Naive thymus-derived CD8-positive, alpha-beta T cell (primary cell): ENCODE measurements at regions not wholly inside any gene's neighbourhood (a gene's known extent, or its start where the extent isn't known, plus 50 kb on each side); places are given as distances from the start of the nearest gene placed in this dataset.
A peak's percentile ranks its signal among the peaks of the same experiment; 100 is the strongest.

Experiments used
- ATAC-seq, 2 donors: fragments of 150-1000 bp; cut with Tn5 transposase in 1 of 2; sonication (Bioruptor Pico), chemical (Tn5 transposase) in 1 of 2; 1 replicate in 1 of 2; 2 replicates in 1 of 2; pipeline ENCODE4 v1.10.0; 2021; ENCODE audit warnings: mild to moderate bottlenecking in 2 of 2, moderate library complexity in 2 of 2
- POLR2A ChIA-PET: fragments of 350-600 bp; sonication (Branson Sonifier 250); formaldehyde crosslinking; loops from one replicate; lab custom pipeline; 2021; ENCODE audit warnings: antibody characterized with exemption; lab: Charles Lee
- DNase-seq, 10 donors: peaks; one replicate each; pipeline versions ENCODE4 v3.0.0 to v3.0.0-alpha.2; 2020 to 2022
- H3K27ac Mint-ChIP-seq, 10 donors: one replicate each; pipeline ENCODE4 v1.8.0; 2020 to 2022; ENCODE audit warnings: mild to moderate bottlenecking in 10 of 10, mixed read lengths in 10 of 10, moderate library complexity in 4 of 10, inconsistent platforms in 1 of 10
- H3K27me3 Mint-ChIP-seq, 5 donors: one replicate each; pipeline ENCODE4 v1.8.0; 2021 to 2022; ENCODE audit warnings: mixed read lengths in 5 of 5
- H3K36me3 Mint-ChIP-seq, 3 donors: one replicate each; pipeline ENCODE4 v1.8.0; 2020 to 2022; ENCODE audit warnings: mixed read lengths in 3 of 3, mild to moderate bottlenecking in 2 of 3, inconsistent platforms in 1 of 3
- H3K4me1 Mint-ChIP-seq, 4 donors: one replicate each; pipeline ENCODE4 v1.8.0; 2021 to 2022; ENCODE audit warnings: mixed read lengths in 4 of 4
- H3K4me3 Mint-ChIP-seq, 10 donors: one replicate each; pipeline ENCODE4 v1.8.0; 2020 to 2022; ENCODE audit warnings: mild to moderate bottlenecking in 10 of 10, mixed read lengths in 10 of 10, moderate library complexity in 6 of 10, inconsistent platforms in 1 of 10
- H3K9me3 Mint-ChIP-seq, 9 donors: one replicate each; pipeline ENCODE4 v1.8.0; 2020 to 2022; ENCODE audit warnings: mixed read lengths in 9 of 9, mild to moderate bottlenecking in 3 of 9, inconsistent platforms in 1 of 9, moderate library complexity in 1 of 9

- Mint-ChIP-seq H3K4me1 (no peaks in the 10 kb centered on the region), H3K4me3 (no peak overlapping the region), H3K27ac (peak overlapping the region in 1 of 10 donors; percentile 19), H3K27me3 (peaks cover 0 to 15% (median 5%) of the 10 kb centered on the region in 5 donors), H3K36me3 (no peaks in the 10 kb centered on the region), H3K9me3 (peaks cover 0 to 2% (median 0%) of the 10 kb centered on the region in 9 donors)
- no peak for ATAC-seq
- no peak for DNase-seq
- POLR2A ChIA-PET, result no interaction called here
These were observed 151.9 kb upstream of the SMC2 start for GRCh38 chr9:103942200-103942599.

- Mint-ChIP-seq H3K27me3 (peaks cover 0 to 15% (median 5%) of the 10 kb centered on the region in 5 donors), H3K4me1 (no peaks in the 10 kb centered on the region), H3K4me3 (no peak overlapping the region), H3K9me3 (peaks cover 0 to 2% (median 0%) of the 10 kb centered on the region in 9 donors), H3K36me3 (no peaks in the 10 kb centered on the region), H3K27ac (no peak overlapping the region)
- ATAC-seq, result no peak
- no peak for DNase-seq
- POLR2A ChIA-PET, result no interaction called here
These were observed 151.5 kb upstream of the SMC2 start for GRCh38 chr9:103942651-103943050.

- no peaks in the 10 kb centered on the region for H3K36me3 Mint-ChIP-seq
- H3K27ac Mint-ChIP-seq, result no peak overlapping the region
- ATAC-seq (no peak), DNase-seq (no peak)
- POLR2A ChIA-PET, result no interaction called here
- H3K4me3 Mint-ChIP-seq, result no peak overlapping the region
- H3K4me1 Mint-ChIP-seq, result no peaks in the 10 kb centered on the region
- peaks cover 0 to 20% (median 3%) of the 10 kb centered on the region in 5 donors for H3K27me3 Mint-ChIP-seq
- H3K9me3 Mint-ChIP-seq, result peaks cover 0 to 2% (median 0%) of the 10 kb centered on the region in 9 donors
These were observed 145.0 kb upstream of the SMC2 start for GRCh38 chr9:103949096-103949495.

GRCh38 chr9:103977163-103977562 is 116.9 kb upstream of the SMC2 start:
- POLR2A ChIA-PET, result no interaction called here
- no peak overlapping the region for H3K27ac Mint-ChIP-seq
- peaks cover 0 to 24% (median 2%) of the 10 kb centered on the region in 5 donors for H3K27me3 Mint-ChIP-seq
- ATAC-seq (no peak), DNase-seq (no peak)
- H3K36me3 Mint-ChIP-seq, result no peaks in the 10 kb centered on the region
- peaks cover 0 to 12% (median 0%) of the 10 kb centered on the region in 9 donors for H3K9me3 Mint-ChIP-seq
- H3K4me1 Mint-ChIP-seq, result no peaks in the 10 kb centered on the region
- no peak overlapping the region for H3K4me3 Mint-ChIP-seq

- ATAC-seq (no peak), DNase-seq (no peak)
- Mint-ChIP-seq H3K9me3 (peaks cover 0 to under 1% (median 0%) of the 10 kb centered on the region in 9 donors), H3K36me3 (no peaks in the 10 kb centered on the region), H3K27me3 (peaks cover 0 to 21% (median 0%) of the 10 kb centered on the region in 5 donors), H3K4me1 (no peaks in the 10 kb centered on the region), H3K4me3 (no peak overlapping the region), H3K27ac (no peak overlapping the region)
- POLR2A ChIA-PET, result no interaction called here
These were observed 115.7 kb upstream of the SMC2 start for GRCh38 chr9:103978396-103978795.

GRCh38 chr9:103981912-103982311 is 112.2 kb upstream of the SMC2 start:
- Mint-ChIP-seq H3K36me3 (no peaks in the 10 kb centered on the region), H3K4me3 (no peak overlapping the region)

GRCh38 chr9:103985077-103985476 is 109.0 kb upstream of the SMC2 start:
- Mint-ChIP-seq H3K27ac (no peak overlapping the region), H3K27me3 (peaks cover 0 to 17% (median 4%) of the 10 kb centered on the region in 5 donors), H3K36me3 (no peaks in the 10 kb centered on the region), H3K9me3 (peaks cover 0 to 3% (median 0%) of the 10 kb centered on the region in 9 donors), H3K4me1 (no peaks in the 10 kb centered on the region), H3K4me3 (no peak overlapping the region)
- ATAC-seq, result no peak
- no peak for DNase-seq
- POLR2A ChIA-PET, result no interaction called here

More at GRCh38 chr9:103981912-103982311, 112.2 kb upstream of the SMC2 start:
- H3K27me3 Mint-ChIP-seq, result peaks cover 0 to 17% (median 3%) of the 10 kb centered on the region in 5 donors
- H3K27ac Mint-ChIP-seq, result no peak overlapping the region
- ATAC-seq (no peak), DNase-seq (no peak)
- peaks cover 0 to 3% (median 0%) of the 10 kb centered on the region in 9 donors for H3K9me3 Mint-ChIP-seq
- H3K4me1 Mint-ChIP-seq, result no peaks in the 10 kb centered on the region
- POLR2A ChIA-PET, result no interaction called here

GRCh38 chr9:103988821-103989220 is 105.3 kb upstream of the SMC2 start:
- H3K9me3 Mint-ChIP-seq, result peaks cover 0 to 3% (median 0%) of the 10 kb centered on the region in 9 donors
- no peaks in the 10 kb centered on the region for H3K36me3 Mint-ChIP-seq
- DNase-seq (no peak), ATAC-seq (no peak)
- H3K27me3 Mint-ChIP-seq, result peaks cover 0 to 15% (median 2%) of the 10 kb centered on the region in 5 donors
- H3K4me1 Mint-ChIP-seq, result no peaks in the 10 kb centered on the region
- H3K4me3 Mint-ChIP-seq, result no peak overlapping the region
- no peak overlapping the region for H3K27ac Mint-ChIP-seq
- POLR2A ChIA-PET, result no interaction called here

GRCh38 chr9:103990311-103990710 is 103.8 kb upstream of the SMC2 start:
- no peak overlapping the region for H3K27ac Mint-ChIP-seq
- peaks cover 0 to 8% (median 0%) of the 10 kb centered on the region in 5 donors for H3K27me3 Mint-ChIP-seq
- POLR2A ChIA-PET, result no interaction called here
- no peaks in the 10 kb centered on the region for H3K4me1 Mint-ChIP-seq
- H3K9me3 Mint-ChIP-seq, result no peaks in the 10 kb centered on the region
- ATAC-seq (no peak), DNase-seq (no peak)
- H3K4me3 Mint-ChIP-seq, result no peak overlapping the region
- no peaks in the 10 kb centered on the region for H3K36me3 Mint-ChIP-seq

GRCh38 chr9:103991001-103991400 is 103.1 kb upstream of the SMC2 start:
- no peak for ATAC-seq
- no peak overlapping the region for H3K4me3 Mint-ChIP-seq
- H3K36me3 Mint-ChIP-seq, result no peaks in the 10 kb centered on the region
- no peaks in the 10 kb centered on the region for H3K4me1 Mint-ChIP-seq
- DNase-seq, result no peak
- H3K27ac Mint-ChIP-seq, result no peak overlapping the region
- H3K9me3 Mint-ChIP-seq, result no peaks in the 10 kb centered on the region
- POLR2A ChIA-PET, result no interaction called here
- peaks cover 0 to 2% (median 0%) of the 10 kb centered on the region in 5 donors for H3K27me3 Mint-ChIP-seq

- ATAC-seq (peak in 1 of 2 donors; percentile 12), DNase-seq (no peak)
- H3K27ac Mint-ChIP-seq, result no peak overlapping the region
- no peaks in the 10 kb centered on the region for H3K4me1 Mint-ChIP-seq
- no peaks in the 10 kb centered on the region for H3K9me3 Mint-ChIP-seq
- H3K4me3 Mint-ChIP-seq, result no peak overlapping the region
- no peaks in the 10 kb centered on the region for H3K36me3 Mint-ChIP-seq
- H3K27me3 Mint-ChIP-seq, result peaks cover 0 to 1% (median 0%) of the 10 kb centered on the region in 5 donors
- POLR2A ChIA-PET, result no interaction called here
These were observed 102.4 kb upstream of the SMC2 start for GRCh38 chr9:103991698-103992097.

- POLR2A ChIA-PET, result no interaction called here
- H3K27ac Mint-ChIP-seq, result no peak overlapping the region
- no peaks in the 10 kb centered on the region for H3K27me3 Mint-ChIP-seq
- no peaks in the 10 kb centered on the region for H3K36me3 Mint-ChIP-seq
- no peak for ATAC-seq
- H3K9me3 Mint-ChIP-seq, result no peaks in the 10 kb centered on the region
- no peak overlapping the region for H3K4me3 Mint-ChIP-seq
- H3K4me1 Mint-ChIP-seq, result no peaks in the 10 kb centered on the region
- DNase-seq, result no peak
These were observed 101.0 kb upstream of the SMC2 start for GRCh38 chr9:103992938-103993579.

- ATAC-seq (no peak), DNase-seq (no peak)
- POLR2A ChIA-PET, result no interaction called here
- no peak overlapping the region for H3K4me3 Mint-ChIP-seq
- H3K27ac Mint-ChIP-seq, result no peak overlapping the region
- no peaks in the 10 kb centered on the region for H3K4me1 Mint-ChIP-seq
- H3K36me3 Mint-ChIP-seq, result no peaks in the 10 kb centered on the region
- peaks cover 0 to 9% (median 0%) of the 10 kb centered on the region in 5 donors for H3K27me3 Mint-ChIP-seq
- H3K9me3 Mint-ChIP-seq, result no peaks in the 10 kb centered on the region
These were observed 96.2 kb upstream of the SMC2 start for GRCh38 chr9:103997856-103998370.
